ENCODE measurements at regions not wholly inside any gene's neighbourhood (a gene's known extent, or its start where the extent isn't known, plus 50 kb on each side); places are given as distances from the start of the nearest gene placed in this dataset.

DNA sequence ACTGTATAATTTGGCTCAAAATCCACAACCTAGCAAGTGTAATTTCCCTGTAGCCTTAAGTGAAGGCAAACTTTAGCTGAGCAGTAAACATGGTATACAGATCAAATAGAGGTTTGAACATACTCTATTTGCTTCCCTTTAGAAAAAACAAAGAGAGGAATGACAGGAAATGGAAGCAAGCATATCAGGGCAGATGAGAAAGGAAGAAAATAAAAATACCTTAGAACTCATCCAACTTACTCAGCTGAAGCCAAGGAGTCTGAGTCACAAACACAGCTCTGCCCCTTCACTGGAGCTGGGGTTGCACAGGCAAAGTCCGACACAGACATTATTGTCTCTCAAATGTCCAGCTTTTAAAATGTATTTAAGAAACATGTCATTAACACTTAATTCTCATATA is 379.9 kb upstream of the IRAK1BP1 start:
- TF ChIP-seq CTCF (IDR thresholded peaks at IDR 0.05; ENCODE audit: low read length) (no peak), EZH2 (IDR thresholded peaks at IDR 0.05; ENCODE audit: borderline replicate concordance, low read length) (no peak)

Measured in OCI-LY1 (cell line).